HG03175 (cell line): ENCODE measurements at regions not wholly inside any gene's neighbourhood (a gene's known extent, or its start where the extent isn't known, plus 50 kb on each side); places are given as distances from the start of the nearest gene placed in this dataset.
"Not testable (repeated sequence)": the region's sequence is repeated elsewhere in the genome, so short reads cannot be mapped to it uniquely, and the experiment has no call there.

Experiments
- ATAC-seq: cut with Tn5 transposase; IDR thresholded peaks from one replicate; pipeline ENCODE4 v1.9.1; 2021; ENCODE audit warnings: mild to moderate bottlenecking, moderate library complexity; ENCODE audit not compliant: unreplicated experiment

DNA sequence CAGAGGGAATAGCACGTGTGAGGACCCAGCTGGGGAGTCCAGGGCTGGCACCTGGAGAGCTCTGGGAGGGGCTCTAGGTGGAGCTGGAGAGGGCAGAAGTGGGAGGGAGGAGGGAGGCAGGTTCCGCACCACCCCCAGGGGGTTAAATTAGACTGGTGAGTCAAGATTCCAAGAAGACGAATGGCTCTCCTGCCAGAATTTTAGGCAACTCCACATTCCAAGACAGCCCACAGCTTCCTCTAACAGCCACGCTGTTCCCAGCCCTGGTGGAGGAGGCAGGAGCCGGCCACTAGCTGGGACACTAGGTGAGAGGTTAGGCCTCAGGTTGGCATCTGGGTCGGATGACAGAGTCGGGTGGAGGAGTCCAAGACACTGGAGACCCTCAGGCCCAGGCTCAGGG lies 60.2 kb downstream of the TFAP2C start:
- ATAC-seq: no peak

DNA sequence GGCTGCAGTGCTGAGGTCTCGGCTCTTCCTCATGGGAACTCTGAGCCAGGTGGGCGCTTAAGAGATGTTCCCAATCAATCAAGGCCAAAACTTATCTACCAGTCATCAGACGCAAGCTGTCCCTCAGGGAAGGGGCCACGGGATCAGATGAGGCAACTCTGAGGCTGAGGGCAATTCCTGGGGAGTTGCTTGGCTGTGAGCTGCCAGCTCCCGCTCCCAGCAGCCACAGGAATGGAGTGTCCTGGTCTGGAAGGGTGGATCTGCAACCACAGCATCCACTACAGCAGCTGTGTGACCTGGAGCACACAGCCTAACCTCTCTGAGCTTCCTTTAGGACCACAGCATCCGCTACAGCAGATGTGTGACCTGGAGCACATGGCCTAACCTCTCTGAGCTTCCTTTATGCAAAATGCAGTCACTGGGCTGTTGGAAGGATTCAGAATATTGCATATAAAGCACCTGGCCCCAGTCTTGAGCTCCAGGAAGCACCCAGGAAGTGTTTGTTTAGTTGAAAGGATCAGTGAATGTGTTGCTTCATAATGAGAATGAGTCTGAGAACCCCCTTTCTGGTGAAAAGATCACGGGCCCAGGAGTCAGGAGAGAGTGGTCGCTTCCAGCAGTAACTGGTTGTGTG lies 60.9 kb downstream of the TFAP2C start:
- no peak for ATAC-seq

DNA sequence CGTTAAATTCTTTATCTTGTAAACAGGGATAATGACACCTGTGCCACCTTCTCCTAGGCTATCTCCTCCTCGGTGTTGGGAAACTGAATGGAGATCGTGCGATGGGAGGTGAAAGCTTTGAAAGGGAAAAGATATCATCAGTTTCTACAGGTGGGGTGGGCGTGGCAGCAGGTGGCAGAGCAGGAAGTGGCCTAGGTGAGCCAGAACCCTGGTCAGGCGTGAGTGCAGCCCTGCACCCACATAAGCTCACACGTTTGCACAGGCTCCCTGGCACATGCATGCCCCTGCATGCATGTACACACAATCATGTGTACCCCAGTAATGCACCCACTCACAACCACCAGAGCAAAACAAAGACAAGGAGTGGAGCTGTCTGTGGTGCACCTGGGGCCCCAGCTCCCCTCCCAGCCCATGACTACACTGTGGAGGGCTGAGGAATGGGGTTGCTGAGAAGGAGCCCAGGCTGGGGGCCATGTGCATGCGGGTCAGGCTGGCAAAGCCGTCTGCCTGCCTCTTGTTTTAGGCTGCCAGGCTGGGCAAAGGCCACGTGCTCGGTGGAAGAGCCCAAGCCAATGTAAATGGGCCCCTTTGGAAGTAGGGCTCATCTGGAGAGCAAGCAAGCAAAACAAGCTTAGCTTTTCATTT lies 61.5 kb downstream of the TFAP2C start:
- no peak for ATAC-seq

DNA sequence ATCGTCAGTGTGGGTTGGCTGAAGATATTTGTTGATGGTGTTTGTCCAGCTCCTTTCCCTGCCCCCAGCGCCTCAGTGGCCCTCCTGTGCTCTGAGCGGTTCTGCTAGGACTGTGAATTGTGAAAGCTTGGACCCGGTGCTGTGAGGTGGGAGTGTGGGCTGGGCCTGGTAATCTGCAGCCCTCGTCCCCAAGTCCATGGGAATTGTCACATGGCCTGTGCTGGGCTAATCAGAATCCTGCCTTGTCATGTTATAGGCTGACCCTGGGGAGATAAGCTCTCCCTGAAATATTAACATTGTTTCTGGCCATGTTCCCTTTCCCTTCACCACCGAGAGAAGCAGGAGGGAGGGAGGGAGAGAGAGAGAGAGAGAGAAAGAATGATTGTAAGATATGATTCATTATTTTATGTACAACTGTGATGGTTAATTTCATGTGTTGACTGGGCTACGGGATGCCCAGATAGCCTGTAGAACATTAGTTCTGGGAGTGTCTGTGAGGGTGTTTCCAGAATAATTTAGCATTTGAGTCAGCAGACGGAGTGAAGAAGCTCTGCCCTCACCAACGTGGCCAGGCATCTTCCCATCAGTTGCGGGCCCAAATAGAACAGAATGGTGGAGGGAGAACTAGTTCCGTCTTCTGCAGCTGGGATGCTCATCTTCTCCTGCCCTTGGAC lies 62.4 kb downstream of the TFAP2C start:
- ATAC-seq: no peak

DNA sequence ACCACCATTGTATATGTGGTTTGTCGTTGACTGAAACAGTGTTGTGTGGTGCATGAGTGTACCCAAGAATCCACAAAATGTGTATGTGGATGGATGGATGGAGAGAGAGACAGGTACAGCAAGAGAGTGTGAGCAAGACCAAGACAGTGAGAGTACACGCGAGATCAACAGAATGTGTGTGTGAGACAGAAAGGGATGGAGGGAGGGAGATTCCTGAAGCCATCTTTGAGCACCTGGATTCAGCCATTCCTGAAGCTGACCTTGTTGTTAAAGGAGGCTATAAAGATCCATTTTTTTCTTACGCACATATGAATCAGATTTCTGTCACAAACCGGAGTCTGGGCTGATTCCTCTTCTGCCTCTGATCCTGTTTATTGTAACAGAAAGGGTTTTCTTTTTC lies 64.1 kb downstream of the TFAP2C start:
- no peak for ATAC-seq

DNA sequence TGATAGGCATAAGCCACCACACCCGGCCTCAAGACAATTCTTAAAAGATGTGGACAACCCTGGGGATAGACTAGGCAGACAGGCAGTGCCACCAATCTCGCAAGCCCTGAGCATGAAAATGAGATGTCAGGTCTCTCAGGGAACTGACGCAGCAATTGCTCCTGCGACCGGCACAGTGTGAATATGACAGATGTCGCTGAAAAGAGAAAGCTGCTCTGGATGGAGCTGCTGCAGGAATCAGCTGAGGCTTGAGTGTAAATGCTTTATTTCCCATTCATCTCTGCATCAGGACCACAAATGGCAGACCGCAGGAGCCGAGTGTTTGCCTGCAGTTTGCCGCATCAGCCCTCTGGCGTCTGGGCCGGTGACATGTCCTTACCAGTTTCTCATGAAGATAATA lies 68.4 kb downstream of the TFAP2C start:
- no peak for ATAC-seq

DNA sequence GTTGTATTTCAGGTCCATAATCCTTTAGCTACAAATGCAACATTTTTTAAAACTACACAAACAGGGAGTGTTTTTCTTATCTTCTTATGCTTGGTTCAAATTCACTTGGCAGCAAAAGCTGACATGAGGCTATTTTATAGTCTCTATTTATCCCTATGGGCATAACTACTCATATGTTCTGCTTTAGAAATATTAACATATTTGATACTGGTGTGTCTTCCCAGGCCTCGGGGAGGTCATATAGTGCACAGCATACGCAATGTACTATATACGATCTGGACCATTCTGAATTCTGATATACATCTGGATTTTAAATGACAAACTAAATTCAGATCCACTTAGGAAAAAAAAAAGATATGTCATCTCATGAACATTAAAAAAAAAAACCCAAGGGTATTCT lies 69.2 kb downstream of the TFAP2C start:
- no peak for ATAC-seq

DNA sequence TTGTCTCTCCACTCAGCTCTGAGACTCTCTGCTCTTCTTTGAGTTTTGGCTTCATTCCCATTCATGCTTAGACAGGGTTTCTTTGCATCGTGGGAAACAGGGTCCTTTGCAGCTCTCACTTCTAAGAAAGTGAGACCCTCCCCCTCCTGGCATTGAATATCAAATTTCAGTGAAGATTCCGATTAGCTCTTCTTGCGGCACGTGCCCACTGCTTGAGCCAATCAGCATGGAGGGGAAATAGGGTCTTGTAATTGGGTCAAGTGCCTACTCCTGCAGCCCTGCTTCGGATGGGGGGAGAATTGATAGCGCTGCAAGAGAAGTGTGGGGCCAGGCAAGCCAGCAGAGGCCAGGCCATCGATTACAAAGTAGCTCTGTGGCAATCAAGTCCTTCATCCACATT lies 69.6 kb downstream of the TFAP2C start:
- ATAC-seq: no peak

DNA sequence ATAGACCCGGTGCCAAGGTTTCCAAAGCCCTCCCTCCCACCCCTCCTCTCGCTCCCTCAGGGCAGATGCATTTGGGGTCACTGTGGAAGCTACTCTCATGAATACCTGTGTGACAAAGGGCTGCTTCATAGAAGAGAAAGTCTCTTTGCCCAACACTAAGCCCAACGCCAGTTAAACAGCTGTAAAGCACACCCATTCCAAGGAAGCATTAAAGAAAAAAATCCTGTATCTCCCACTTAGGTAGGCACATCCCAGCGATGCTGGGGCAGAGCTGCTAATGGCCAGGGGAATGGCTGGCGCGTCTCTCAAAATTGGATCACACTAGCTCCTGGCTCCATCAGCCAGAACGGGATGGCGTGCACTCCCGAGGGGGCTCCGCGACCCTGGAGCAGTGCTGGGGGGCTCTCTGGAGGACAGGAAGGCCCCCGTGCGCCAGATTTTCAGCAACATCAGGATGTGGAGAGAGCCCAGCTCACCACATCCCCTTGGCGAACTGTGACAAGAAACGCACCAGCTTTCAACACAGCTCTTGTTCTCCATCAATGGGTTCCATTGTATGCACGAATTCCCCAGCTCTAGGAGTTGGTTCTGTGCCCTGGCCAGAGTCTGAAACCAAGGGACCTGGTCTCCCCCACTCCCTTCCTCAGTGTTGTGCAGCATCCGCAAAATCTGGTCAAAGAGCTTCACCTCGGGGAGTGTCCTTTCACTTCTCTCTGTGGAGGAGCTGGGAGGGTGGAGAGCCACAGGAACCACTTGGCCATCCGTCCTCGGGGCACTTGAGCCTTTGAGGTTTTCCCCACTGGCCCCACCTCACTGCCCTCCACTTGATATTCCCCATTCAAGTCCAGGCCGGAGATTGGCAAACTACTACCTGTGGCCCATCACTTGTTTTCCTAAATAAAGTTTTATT lies 74.1 kb downstream of the TFAP2C start:
- ATAC-seq: no peak

DNA sequence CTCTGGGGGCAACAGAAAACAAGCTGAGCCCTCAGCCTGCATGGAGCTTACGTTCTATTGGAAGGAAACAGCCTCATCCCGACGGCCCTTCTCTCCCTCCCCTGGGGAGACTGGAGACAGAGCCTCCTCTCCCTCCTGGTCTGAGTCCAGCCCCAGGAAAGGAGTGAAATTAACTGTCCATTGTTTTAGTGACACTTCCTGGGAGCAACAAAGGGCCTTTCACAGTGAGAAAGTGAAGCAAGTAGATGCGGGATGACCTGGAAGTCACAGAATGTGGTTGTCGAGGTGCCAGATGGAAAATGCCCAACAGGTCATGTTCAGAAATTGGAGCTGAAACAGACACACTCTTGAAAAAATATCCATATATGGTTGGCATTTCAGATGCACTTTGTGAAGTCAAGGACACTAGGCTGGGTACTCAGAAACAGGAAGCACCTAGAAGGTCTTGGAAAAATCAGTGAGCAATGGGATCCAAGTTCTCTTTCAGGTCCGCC lies 77.8 kb downstream of the TFAP2C start:
- no peak for ATAC-seq

DNA sequence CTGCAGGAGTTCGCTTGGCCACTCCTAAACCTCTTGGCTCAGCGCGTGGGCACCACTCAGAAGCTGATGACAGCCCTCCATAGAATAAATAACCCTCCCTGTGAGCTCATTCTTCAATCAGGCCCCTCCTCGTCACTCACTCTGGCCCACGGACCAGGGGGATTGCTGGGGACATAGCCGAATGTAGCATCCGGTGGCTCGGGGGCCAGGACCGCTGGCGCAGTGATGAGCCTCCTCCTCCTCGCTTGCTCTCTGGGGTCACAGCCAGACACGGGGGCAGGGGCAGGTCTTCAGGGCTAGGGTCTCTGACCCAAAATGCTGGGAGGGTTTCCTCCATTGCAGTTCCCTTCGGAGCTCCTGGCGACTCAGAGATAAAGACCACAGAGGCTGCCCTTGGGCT lies 79.9 kb downstream of the TFAP2C start:
- no peak for ATAC-seq

DNA sequence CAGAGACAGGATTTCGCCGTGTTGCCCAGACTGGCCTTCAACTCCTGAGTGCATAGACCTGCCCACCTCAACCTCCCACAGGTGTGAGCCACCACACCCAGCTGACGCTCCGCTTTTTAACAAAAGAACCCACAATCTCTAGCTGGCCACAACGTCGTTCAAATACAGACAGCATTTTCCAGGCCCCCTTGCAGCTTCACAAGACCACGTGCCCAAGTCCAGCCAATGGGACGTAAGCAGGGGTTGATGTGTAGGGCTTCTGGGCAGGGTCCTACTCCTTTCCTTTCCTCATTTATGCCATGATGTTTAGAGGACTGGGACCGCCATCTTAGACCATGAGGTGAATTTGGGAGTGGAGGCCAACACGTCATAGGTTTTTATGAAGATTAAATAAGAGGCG lies 81.0 kb downstream of the TFAP2C start:
- no peak for ATAC-seq

DNA sequence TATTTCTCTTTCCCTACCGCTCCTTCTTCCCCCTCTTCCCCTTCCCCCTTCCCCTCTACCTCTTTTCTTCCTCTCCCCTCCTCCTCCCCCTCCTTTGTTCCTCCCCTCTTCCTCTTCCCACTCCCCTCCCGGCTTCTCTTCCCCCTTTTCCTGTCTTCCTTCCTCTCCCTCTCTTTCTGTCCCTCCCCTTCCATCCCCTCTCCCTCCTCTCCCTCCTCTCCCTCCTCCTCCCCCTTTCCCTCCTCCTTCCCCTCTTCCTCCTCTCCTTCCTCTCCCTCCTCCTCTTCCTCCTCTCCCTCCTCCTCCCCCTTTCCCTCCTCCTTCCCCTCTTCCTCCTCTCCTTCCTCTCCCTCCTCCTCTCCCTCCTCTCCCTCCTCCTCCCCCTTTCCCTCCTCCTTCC lies 81.5 kb downstream of the TFAP2C start:
- not testable (repeated sequence) for ATAC-seq

DNA sequence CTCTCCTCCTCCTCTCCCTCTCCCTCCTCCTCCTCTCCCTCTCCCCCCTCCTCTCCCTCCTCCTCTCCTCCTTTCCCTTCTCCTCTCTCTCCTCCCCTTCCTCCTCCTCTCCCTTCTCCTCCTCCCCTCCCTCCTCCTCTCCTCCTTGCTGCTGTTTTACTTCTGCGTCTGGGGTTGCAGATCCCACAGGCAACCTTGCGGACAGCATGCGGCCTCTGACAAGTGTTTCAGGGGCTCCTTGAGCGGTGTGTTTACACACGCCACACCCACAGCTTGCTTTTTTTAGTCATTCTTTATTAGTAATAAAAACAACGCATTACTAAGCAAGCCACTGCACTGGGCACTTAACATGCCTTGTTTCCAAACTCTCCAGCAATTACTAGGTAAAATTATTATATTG lies 81.9 kb downstream of the TFAP2C start:
- no peak for ATAC-seq

DNA sequence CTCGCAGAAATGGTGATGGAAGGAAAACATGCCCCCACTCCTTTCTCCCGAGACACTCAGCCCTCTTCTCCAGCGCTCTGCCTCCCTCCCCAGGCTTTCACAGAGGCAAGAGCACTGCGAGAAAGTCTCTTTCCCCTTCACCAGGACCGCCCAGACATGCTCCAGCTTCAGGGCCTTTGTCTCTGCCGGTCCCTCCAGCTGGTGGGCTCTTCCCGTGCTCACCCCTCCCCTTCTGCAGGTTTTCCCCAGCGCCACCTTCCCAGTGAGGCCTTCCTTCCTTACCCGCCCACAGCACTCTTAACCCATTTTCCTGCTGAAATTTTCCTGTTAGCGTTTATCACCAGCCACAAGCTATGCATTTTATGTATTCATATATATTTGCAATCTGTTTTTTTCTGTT lies 86.2 kb downstream of the TFAP2C start:
- ATAC-seq: no peak

DNA sequence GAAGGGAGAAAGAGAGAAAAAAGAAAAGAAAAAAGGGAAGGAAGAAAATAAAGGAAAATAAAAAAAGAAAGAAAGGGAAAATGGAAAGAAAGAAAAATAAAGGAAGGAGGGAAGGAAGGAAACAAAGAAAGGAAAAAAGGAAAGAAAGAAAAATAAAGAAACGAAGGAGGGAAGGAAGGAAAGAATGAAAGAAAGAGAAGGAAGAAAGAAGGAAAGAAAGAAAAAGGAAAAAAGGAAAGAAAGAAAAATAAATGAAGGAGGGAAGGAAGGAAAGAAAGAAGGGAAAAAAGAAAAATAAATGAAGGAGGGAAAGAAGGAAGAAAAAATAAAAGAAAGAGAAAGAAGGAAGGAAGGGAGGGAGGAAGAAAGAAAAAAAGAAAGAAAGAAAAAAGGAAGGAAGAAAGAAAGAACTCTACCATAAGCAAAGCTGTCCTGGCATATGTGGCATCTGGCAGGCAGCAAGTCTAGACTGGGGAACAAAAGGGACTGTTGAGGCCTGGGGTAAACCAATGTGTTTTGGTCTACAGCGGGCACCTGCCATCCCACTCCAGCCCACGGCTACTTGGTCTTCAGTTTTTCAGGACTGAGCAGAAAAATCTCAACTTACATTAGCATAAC lies 86.9 kb downstream of the TFAP2C start:
- no peak for ATAC-seq

DNA sequence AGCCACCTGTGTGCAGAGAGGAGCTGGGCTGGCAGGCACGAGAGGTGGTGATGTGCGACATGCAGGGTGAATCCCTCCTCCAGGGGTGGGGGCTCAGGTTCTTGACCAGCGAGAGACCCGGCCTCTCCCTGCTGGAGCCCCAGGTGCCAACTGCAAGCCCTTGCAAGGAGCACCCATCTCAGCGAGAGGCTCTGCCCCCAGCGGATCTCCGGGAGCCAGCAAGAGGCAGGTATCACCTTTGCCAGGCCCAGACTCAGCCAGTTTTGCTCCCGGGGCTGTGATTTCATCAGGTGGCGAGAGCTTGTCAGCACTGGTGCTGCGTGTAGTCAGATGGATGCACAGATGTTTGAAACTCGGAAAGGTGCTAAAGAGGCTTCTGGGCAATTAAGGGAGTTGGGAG lies 87.7 kb downstream of the TFAP2C start:
- no peak for ATAC-seq

DNA sequence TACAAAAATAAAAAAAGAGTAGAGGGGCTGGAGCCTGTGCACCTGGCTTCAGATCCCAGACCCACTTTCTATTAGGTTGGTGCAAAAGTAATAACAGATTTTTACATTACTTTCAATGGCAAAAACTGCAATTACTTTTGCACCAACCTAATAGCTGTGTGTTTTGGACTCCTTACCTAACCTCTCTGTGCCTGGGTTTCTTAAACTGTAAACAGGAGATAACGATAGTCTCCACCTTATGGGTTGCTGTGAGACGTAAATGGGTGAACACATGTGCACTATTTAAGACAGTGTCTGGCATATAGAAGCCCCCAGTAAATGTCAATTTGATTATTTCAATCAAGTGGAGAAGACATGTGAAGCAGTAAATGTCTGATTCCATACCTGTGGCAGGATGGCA lies 89.7 kb downstream of the TFAP2C start:
- no peak for ATAC-seq

DNA sequence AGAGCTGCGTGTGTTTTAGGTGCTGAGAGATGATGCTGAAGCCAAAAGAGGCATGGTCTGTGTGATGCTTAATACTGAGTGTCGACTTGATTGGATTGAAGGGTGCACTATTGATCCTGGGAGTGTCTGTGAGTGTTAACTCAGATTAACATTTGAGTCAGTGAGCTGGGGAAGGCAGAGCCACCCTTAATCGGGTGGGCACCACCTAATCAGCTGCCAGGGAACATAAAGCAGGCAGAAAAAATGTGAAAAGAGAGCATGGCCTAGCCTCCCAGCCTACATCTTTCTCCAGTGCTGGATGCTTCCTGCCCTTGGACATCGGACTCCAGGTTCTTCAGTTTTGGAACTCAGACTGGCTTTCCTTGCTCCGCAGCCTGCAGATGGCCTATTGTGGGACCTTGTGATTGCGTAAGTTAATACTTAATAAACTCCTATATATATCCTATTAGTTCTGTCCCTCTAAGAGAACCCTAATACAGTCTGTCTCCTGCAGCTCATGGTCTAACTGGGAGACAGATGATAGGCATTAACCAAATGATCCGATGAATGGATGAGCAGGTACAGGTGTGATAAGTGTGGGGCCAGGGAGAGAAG lies 91.6 kb downstream of the TFAP2C start:
- ATAC-seq: no peak

DNA sequence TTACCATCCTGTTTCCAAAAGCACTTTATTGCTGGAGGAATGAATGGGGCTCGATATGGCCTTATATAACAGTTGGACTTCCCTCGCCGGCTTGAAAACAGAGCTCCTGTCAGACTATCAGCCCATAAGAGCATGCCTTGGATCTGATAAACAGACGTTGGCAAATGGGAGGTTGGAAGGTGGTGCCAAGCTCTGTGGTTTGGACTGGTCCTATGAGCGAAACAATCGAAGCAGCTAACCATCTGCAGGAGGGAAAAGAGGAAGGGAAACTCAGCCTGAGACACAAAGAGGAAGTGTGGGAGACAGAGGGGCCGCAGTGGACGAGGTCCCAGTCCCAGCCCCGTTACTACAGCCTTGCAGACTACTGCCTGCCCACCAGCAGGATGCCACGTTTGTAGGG lies 92.9 kb downstream of the TFAP2C start:
- peak; percentile 81 for ATAC-seq
